ENCODE measurements at regions not wholly inside any gene's neighbourhood (a gene's known extent, or its start where the extent isn't known, plus 50 kb on each side); places are given as distances from the start of the nearest gene placed in this dataset.

GRCh38 chr10:9603972-9604371, 1413.7 kb upstream of the CELF2 start:
- no peaks in the 10 kb centered on the region for H3K9me3 Mint-ChIP-seq
- no peak overlapping the region for H3K27ac Mint-ChIP-seq
- H3K4me1 Mint-ChIP-seq = no peaks in the 10 kb centered on the region
- H3K27me3 Mint-ChIP-seq = no peaks in the 10 kb centered on the region
- no peak for DNase-seq
- no peak overlapping the region for H3K4me3 Mint-ChIP-seq
- intact Hi-C loops (cut with micrococcal nuclease) = no loop called here
- H3K36me3 Mint-ChIP-seq (ENCODE audit: low read depth) = no peaks in the 10 kb centered on the region

GRCh38 chr10:9605231-9605630, 1412.4 kb upstream of the CELF2 start:
- H3K9me3 Mint-ChIP-seq = no peaks in the 10 kb centered on the region
- no peaks in the 10 kb centered on the region for H3K36me3 Mint-ChIP-seq (ENCODE audit: low read depth)
- no peak overlapping the region for H3K4me3 Mint-ChIP-seq
- no peaks in the 10 kb centered on the region for H3K27me3 Mint-ChIP-seq
- H3K27ac Mint-ChIP-seq = no peak overlapping the region
- DNase-seq = no peak
- H3K4me1 Mint-ChIP-seq = no peaks in the 10 kb centered on the region
- intact Hi-C loops (cut with micrococcal nuclease) = no loop called here

- Mint-ChIP-seq H3K4me1 (no peaks in the 10 kb centered on the region), H3K27ac (no peak overlapping the region), H3K4me3 (no peak overlapping the region), H3K36me3 (ENCODE audit: low read depth) (no peaks in the 10 kb centered on the region), H3K9me3 (no peaks in the 10 kb centered on the region), H3K27me3 (no peaks in the 10 kb centered on the region)
- no peak for DNase-seq
- intact Hi-C loops (cut with micrococcal nuclease) = no loop called here
Measured at GRCh38 chr10:9608602-9609001, 1409.1 kb upstream of the CELF2 start.

- Mint-ChIP-seq H3K4me3 (no peak overlapping the region), H3K9me3 (no peaks in the 10 kb centered on the region), H3K36me3 (ENCODE audit: low read depth) (no peaks in the 10 kb centered on the region), H3K4me1 (no peaks in the 10 kb centered on the region), H3K27ac (no peak overlapping the region), H3K27me3 (peaks cover 2% of the 10 kb centered on the region)
- intact Hi-C loops (cut with micrococcal nuclease) = no loop called here
- DNase-seq = no peak
Measured at GRCh38 chr10:9613338-9614075, 1404.2 kb upstream of the CELF2 start.

- Mint-ChIP-seq H3K4me3 (no peak overlapping the region), H3K27ac (no peak overlapping the region), H3K27me3 (peaks cover 2% of the 10 kb centered on the region), H3K4me1 (no peaks in the 10 kb centered on the region), H3K36me3 (ENCODE audit: low read depth) (no peaks in the 10 kb centered on the region), H3K9me3 (no peaks in the 10 kb centered on the region)
- DNase-seq = no peak
- intact Hi-C loops (cut with micrococcal nuclease) = no loop called here
Measured at GRCh38 chr10:9615189-9615588, 1402.5 kb upstream of the CELF2 start.

- intact Hi-C loops (cut with micrococcal nuclease) = no loop called here
- DNase-seq = no peak
- Mint-ChIP-seq H3K4me3 (no peak overlapping the region), H3K9me3 (no peaks in the 10 kb centered on the region), H3K36me3 (ENCODE audit: low read depth) (no peaks in the 10 kb centered on the region), H3K27ac (no peak overlapping the region), H3K27me3 (no peaks in the 10 kb centered on the region), H3K4me1 (no peaks in the 10 kb centered on the region)
Measured at GRCh38 chr10:9621216-9621615, 1396.5 kb upstream of the CELF2 start.

GRCh38 chr10:9625304-9625703, 1392.4 kb upstream of the CELF2 start:
- H3K27ac Mint-ChIP-seq = no peak overlapping the region
- no peaks in the 10 kb centered on the region for H3K36me3 Mint-ChIP-seq (ENCODE audit: low read depth)
- intact Hi-C loops (cut with micrococcal nuclease) = no loop called here
- H3K27me3 Mint-ChIP-seq = no peaks in the 10 kb centered on the region
- no peaks in the 10 kb centered on the region for H3K9me3 Mint-ChIP-seq
- H3K4me1 Mint-ChIP-seq = no peaks in the 10 kb centered on the region
- H3K4me3 Mint-ChIP-seq = no peak overlapping the region
- no peak for DNase-seq

GRCh38 chr10:9634466-9634865, 1383.2 kb upstream of the CELF2 start:
- Mint-ChIP-seq H3K27ac (no peak overlapping the region), H3K27me3 (no peaks in the 10 kb centered on the region), H3K9me3 (no peaks in the 10 kb centered on the region), H3K4me1 (no peaks in the 10 kb centered on the region), H3K4me3 (no peak overlapping the region), H3K36me3 (ENCODE audit: low read depth) (no peaks in the 10 kb centered on the region)
- intact Hi-C loops (cut with micrococcal nuclease) = no loop called here
- no peak for DNase-seq

GRCh38 chr10:9635691-9636090, 1382.0 kb upstream of the CELF2 start:
- no peaks in the 10 kb centered on the region for H3K9me3 Mint-ChIP-seq
- no peaks in the 10 kb centered on the region for H3K36me3 Mint-ChIP-seq (ENCODE audit: low read depth)
- no peak overlapping the region for H3K4me3 Mint-ChIP-seq
- no peaks in the 10 kb centered on the region for H3K27me3 Mint-ChIP-seq
- H3K27ac Mint-ChIP-seq = no peak overlapping the region
- DNase-seq = no peak
- no peaks in the 10 kb centered on the region for H3K4me1 Mint-ChIP-seq
- intact Hi-C loops (cut with micrococcal nuclease) = no loop called here

- no peaks in the 10 kb centered on the region for H3K27me3 Mint-ChIP-seq
- no peak overlapping the region for H3K27ac Mint-ChIP-seq
- H3K36me3 Mint-ChIP-seq (ENCODE audit: low read depth) = no peaks in the 10 kb centered on the region
Measured at GRCh38 chr10:9636216-9636615, 1381.5 kb upstream of the CELF2 start.

GRCh38 chr10:9643782-9644181, 1373.9 kb upstream of the CELF2 start:
- intact Hi-C loops (cut with micrococcal nuclease) = no loop called here
- Mint-ChIP-seq H3K27me3 (no peaks in the 10 kb centered on the region), H3K9me3 (no peaks in the 10 kb centered on the region), H3K4me1 (no peaks in the 10 kb centered on the region), H3K27ac (no peak overlapping the region), H3K4me3 (no peak overlapping the region), H3K36me3 (ENCODE audit: low read depth) (no peaks in the 10 kb centered on the region)
- DNase-seq = no peak

More at GRCh38 chr10:9636216-9636615, 1381.5 kb upstream of the CELF2 start:
- H3K4me3 Mint-ChIP-seq = no peak overlapping the region
- H3K9me3 Mint-ChIP-seq = no peaks in the 10 kb centered on the region
- no peaks in the 10 kb centered on the region for H3K4me1 Mint-ChIP-seq
- no peak for DNase-seq
- intact Hi-C loops (cut with micrococcal nuclease) = no loop called here

GRCh38 chr10:9645404-9645803, 1372.3 kb upstream of the CELF2 start:
- Mint-ChIP-seq H3K27ac (no peak overlapping the region), H3K9me3 (no peaks in the 10 kb centered on the region), H3K36me3 (ENCODE audit: low read depth) (no peaks in the 10 kb centered on the region), H3K4me1 (no peaks in the 10 kb centered on the region), H3K27me3 (no peaks in the 10 kb centered on the region), H3K4me3 (no peak overlapping the region)
- intact Hi-C loops (cut with micrococcal nuclease) = no loop called here
- no peak for DNase-seq

- no peak overlapping the region for H3K4me3 Mint-ChIP-seq
- no peak for DNase-seq
- no peak overlapping the region for H3K27ac Mint-ChIP-seq
- H3K4me1 Mint-ChIP-seq = no peaks in the 10 kb centered on the region
- intact Hi-C loops (cut with micrococcal nuclease) = no loop called here
- H3K9me3 Mint-ChIP-seq = no peaks in the 10 kb centered on the region
- H3K27me3 Mint-ChIP-seq = no peaks in the 10 kb centered on the region
- no peaks in the 10 kb centered on the region for H3K36me3 Mint-ChIP-seq (ENCODE audit: low read depth)
Measured at GRCh38 chr10:9645928-9646600, 1371.6 kb upstream of the CELF2 start.

- no peaks in the 10 kb centered on the region for H3K9me3 Mint-ChIP-seq
- H3K4me1 Mint-ChIP-seq = no peaks in the 10 kb centered on the region
- intact Hi-C loops (cut with micrococcal nuclease) = no loop called here
- no peaks in the 10 kb centered on the region for H3K36me3 Mint-ChIP-seq (ENCODE audit: low read depth)
- H3K27me3 Mint-ChIP-seq = no peaks in the 10 kb centered on the region
- H3K4me3 Mint-ChIP-seq = no peak overlapping the region
- no peak for DNase-seq
- no peak overlapping the region for H3K27ac Mint-ChIP-seq
Measured at GRCh38 chr10:9654261-9654660, 1363.4 kb upstream of the CELF2 start.

- Mint-ChIP-seq H3K4me1 (no peaks in the 10 kb centered on the region), H3K27ac (no peak overlapping the region), H3K27me3 (no peaks in the 10 kb centered on the region), H3K36me3 (ENCODE audit: low read depth) (no peaks in the 10 kb centered on the region), H3K9me3 (no peaks in the 10 kb centered on the region), H3K4me3 (no peak overlapping the region)
- DNase-seq = no peak
- intact Hi-C loops (cut with micrococcal nuclease) = no loop called here
Measured at GRCh38 chr10:9656386-9656785, 1361.3 kb upstream of the CELF2 start.

All from activated CD4-positive, alpha-beta T cell treated with anti-CD3 and anti-CD28 coated beads, Interleukin-2, amount 10 ng/mL, durations not matched to agents 24 days and 14 days (primary cell).